ENCODE measurements at regions not wholly inside any gene's neighbourhood (a gene's known extent, or its start where the extent isn't known, plus 50 kb on each side); places are given as distances from the start of the nearest gene placed in this dataset.

GRCh38 chr13:64311948-64312347 lies 2896.3 kb upstream of the PCDH20 start:
- TF ChIP-seq POLR2AphosphoS5 (IDR thresholded peaks at IDR 0.05; ENCODE audit: borderline replicate concordance, low read depth, low read length) (no peak), EZH2 (IDR thresholded peaks at IDR 0.05) (no peak), FOXP2 (optimal IDR thresholded peaks at IDR 0.05; ENCODE audit: control extremely low read depth, extremely low read length, insufficient read depth) (no peak)
